Activated CD4-positive, alpha-beta T cell treated with anti-CD3 and anti-CD28 coated beads for 1 hour (primary cell): ENCODE measurements at regions not wholly inside any gene's neighbourhood (a gene's known extent, or its start where the extent isn't known, plus 50 kb on each side); places are given as distances from the start of the nearest gene placed in this dataset.

ENCODE experiments used
- DNase-seq: peaks from one replicate; pipeline ENCODE4 v3.0.0-alpha.2; 2020

DNA sequence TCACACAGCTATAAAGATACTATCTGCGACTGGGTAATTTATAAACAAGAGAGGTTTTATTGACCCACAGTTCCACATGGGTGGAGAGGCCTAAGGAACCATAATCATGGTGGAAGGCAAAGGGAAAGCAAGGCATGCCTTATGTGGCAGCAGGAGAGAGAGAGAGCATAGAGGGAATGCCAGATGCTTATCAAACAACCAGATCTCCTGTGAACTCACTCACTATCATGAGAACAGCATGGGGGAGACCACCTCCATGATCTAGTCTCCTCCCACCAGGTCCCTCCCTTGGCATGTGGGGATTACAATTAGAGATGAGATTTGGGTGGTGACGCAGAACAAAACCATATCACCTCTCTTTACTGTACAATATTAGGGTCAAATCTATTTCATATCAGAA, 1101.6 kb upstream of the RAG2 start:
- no peak for DNase-seq

GRCh38 chr11:37695283-37695682, 1097.2 kb upstream of the RAG2 start:
- no peak for DNase-seq

GRCh38 chr11:37689951-37690350, 1091.9 kb upstream of the RAG2 start:
- DNase-seq: no peak

GRCh38 chr11:37688456-37688855, 1090.4 kb upstream of the RAG2 start:
- DNase-seq: no peak

- no peak for DNase-seq
These were observed 1089.1 kb upstream of the RAG2 start for GRCh38 chr11:37687130-37687529.

DNA sequence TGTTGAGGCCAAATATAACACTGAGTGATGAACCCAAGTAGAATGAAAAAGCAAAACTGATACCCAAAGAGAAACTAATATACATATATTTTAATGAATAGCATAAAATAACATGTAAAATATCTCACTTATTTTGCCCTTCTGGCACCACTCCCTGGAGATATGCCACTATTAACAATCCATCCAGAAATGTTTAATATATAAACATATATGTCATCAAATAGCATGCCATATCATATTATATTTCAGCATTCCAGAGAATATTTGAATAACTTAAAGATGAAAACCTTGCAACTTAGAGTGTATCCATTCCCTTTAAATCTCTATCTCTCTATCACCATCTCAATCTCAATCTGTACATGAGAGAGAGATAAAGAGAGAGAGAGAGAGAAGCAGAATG, 1073.3 kb upstream of the RAG2 start:
- no peak for DNase-seq

GRCh38 chr11:37666960-37667359, 1068.9 kb upstream of the RAG2 start:
- DNase-seq: no peak

DNA sequence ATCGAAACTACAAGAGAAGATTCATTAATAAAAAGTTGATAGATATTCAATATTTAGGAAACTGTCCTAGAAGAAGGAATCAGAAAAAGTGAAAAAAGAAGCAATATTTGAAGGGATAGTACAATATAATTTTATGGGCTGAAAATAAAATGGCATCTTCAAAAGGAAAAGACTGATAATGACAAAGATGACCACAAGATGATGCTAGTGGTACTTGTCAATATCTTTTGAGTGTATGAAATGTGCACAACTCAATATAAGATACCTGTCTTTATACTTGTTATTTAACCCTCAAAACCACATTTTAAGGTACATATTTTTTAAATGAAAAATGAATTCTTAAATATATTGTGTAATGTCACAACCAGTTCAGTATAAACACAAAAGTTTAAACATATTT, 1059.6 kb upstream of the RAG2 start:
- DNase-seq: no peak

DNA sequence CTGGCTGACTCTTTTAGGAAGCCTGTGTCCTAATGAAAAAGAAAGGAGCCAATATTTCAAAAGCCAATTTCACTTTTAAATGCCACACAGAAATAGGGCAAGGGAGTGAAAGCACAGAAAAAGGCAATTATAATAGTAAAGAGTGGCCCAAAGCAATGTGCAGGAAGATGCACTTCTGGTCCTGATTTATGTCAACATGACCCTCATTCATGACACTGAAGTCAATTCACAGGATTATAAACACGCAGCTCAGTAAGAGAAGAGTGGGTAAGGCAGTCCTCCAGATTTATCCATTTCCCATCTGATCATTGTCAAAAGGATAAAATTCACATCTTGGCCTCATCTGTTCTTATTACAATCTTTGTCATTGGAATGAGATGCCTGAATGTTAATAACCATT, 1049.7 kb upstream of the RAG2 start:
- DNase-seq: no peak

DNA sequence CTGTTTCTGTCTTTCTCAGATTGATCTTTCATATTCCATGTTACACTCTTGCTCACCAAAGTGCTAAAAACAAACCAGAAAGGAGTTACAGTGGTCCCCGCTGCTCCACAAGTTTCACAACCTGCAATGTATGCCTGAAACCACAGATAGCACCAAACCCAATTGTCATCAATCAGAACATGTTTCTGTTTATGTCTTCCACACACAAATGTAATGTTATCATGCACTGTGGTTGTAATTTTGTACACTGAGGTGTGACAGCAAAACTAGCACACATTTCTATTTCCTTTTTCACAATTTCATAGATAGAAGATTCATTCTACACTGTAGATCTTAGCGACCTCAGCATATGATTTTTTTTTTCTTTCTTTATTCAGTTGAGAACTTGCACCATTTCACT, 1045.9 kb upstream of the RAG2 start:
- no peak for DNase-seq

- no peak for DNase-seq
These were observed 1044.3 kb upstream of the RAG2 start for GRCh38 chr11:37642296-37642695.

DNA sequence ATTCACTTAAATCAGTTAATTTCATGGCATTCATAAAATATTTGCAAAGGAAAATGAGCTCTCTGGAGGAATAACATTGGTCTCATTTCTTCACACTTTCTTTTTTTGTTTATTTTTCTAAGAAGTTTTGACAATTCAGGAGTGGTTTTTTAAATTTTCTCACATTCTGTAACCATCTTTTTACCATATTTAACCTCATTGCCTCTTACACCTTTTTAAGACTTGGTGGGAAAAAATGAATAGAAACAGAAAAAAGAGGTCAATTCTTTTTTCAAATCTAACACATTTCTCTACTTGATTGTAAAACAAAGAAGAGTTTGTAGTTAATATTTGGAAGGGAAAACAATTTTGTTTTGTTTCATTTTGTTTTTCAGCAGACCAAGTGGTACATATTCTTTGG, 1034.7 kb upstream of the RAG2 start:
- no peak for DNase-seq

- DNase-seq: no peak
These were observed 1032.8 kb upstream of the RAG2 start for GRCh38 chr11:37630866-37631265.

- no peak for DNase-seq
These were observed 1025.7 kb upstream of the RAG2 start for GRCh38 chr11:37623778-37624177.

- DNase-seq: no peak
These were observed 1023.6 kb upstream of the RAG2 start for GRCh38 chr11:37621662-37622061.

- DNase-seq: no peak
These were observed 1018.3 kb upstream of the RAG2 start for GRCh38 chr11:37616291-37616690.

GRCh38 chr11:37613031-37613430, 1015.0 kb upstream of the RAG2 start:
- no peak for DNase-seq

DNA sequence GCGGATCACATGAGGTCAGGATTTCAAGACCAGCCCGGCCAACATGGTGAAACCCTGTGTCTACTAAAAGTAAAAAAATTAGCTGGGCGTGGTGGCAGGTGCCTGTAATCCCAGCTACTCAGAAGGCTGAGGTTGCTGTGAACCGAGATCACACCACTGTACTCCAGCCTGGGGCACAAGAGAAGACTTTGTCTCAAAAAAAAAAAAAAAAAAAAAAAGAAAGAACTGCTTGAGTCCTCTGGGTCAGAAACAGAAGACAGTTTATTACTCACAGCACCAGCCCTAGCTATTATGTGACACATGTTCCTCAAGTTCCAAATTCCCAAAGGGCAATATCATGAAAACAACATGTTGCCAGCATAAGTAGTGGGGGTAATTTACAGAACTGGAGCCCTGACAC, 1014.1 kb upstream of the RAG2 start:
- no peak for DNase-seq

GRCh38 chr11:37605229-37605628, 1007.2 kb upstream of the RAG2 start:
- no peak for DNase-seq

DNA sequence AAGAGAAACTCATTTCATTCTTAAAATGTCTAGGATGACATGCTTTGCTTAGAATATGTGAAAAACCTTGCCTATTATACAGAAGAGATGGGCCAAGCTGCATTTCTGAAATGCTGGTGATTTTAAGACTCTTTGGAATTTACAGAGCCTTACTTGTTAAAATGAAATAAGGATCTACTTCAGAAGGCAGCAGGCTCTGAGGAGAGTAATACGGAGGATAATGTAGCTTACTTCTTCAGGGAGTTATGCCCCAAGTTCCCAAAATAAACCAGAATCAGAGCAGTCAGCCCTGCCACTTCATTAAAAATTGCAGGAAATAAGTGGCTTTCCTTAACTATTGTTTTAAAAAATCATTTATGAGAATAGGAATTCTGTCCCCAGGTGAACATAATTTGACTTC, 1000.3 kb upstream of the RAG2 start:
- no peak for DNase-seq

- DNase-seq: no peak
These were observed 999.7 kb upstream of the RAG2 start for GRCh38 chr11:37597776-37598175.

DNA sequence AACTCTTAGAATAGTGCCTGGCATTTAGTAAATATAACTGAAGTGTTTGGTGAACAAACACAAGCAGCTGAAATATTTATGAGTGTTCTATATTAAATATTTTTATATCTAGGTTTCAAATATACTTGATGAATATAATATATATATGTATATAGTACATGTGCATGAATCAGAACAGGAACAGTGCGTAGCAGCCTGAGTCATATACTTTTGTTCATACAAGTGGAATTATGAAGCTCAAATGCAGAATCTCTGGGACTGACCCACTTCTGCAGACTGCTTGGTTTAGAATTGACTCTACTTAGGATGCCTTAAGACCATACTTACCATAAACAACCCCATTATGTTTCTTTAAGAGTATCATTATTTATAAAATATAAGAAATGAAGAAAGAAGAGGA, 997.8 kb upstream of the RAG2 start:
- DNase-seq: no peak

GRCh38 chr11:37574361-37574760, 976.3 kb upstream of the RAG2 start:
- DNase-seq: no peak

- DNase-seq: no peak
These were observed 974.6 kb upstream of the RAG2 start for GRCh38 chr11:37572491-37573171.

- no peak for DNase-seq
These were observed 973.2 kb upstream of the RAG2 start for GRCh38 chr11:37571246-37571645.

GRCh38 chr11:37560991-37561390, 963.0 kb upstream of the RAG2 start:
- no peak for DNase-seq
